GM23338 (cell line): ENCODE measurements at regions not wholly inside any gene's neighbourhood (a gene's known extent, or its start where the extent isn't known, plus 50 kb on each side); places are given as distances from the start of the nearest gene placed in this dataset.

Experiments used
- ATAC-seq: fragments of 200-7000 bp; cut with Tn5 transposase; 3 replicates; pipeline ENCODE4 v1.9.1; 2020
- DNase-seq: peaks from one replicate; pipeline ENCODE4 v3.0.0-alpha.2; 2015; ENCODE audit warnings: low spot score
- H2AFZ ChIP-seq: fragments of 200-600 bp; sonication (generic); 2 replicates; pipeline ENCODE4 v1.8.0; 2016; ENCODE audit warnings: antibody characterized with exemption, mild to moderate bottlenecking, moderate library complexity
- H3F3A ChIP-seq: fragments of 200-600 bp; sonication (generic); replicated peaks from 2 replicates; pipeline ENCODE4 v1.8.0; 2017; ENCODE audit warnings: antibody characterized with exemption, mixed run types, low read depth
- H3K27ac ChIP-seq: fragments of 200-600 bp; sonication (generic); 2 replicates; pipeline ENCODE4 v1.6.1; 2016; ENCODE audit warnings: low read depth
- H3K27me3 ChIP-seq: fragments of 200-600 bp; sonication (generic); 2 replicates; pipeline ENCODE4 v1.8.0; 2016; ENCODE audit warnings: mild to moderate bottlenecking, mixed run types, moderate library complexity; ENCODE audit not compliant: insufficient read depth
- H3K36me3 ChIP-seq: fragments of 200-600 bp; sonication (generic); 2 replicates; pipeline ENCODE4 v1.8.0; 2016; ENCODE audit warnings: mild to moderate bottlenecking; ENCODE audit not compliant: insufficient read depth
- H3K4me1 ChIP-seq: fragments of 200-600 bp; sonication (generic); 2 replicates; pipeline ENCODE4 v1.8.0; 2016; ENCODE audit warnings: mild to moderate bottlenecking, moderate library complexity; ENCODE audit not compliant: insufficient read depth
- H3K4me2 ChIP-seq: fragments of 200-600 bp; sonication (generic); 2 replicates; pipeline ENCODE4 v1.7.1; 2017; ENCODE audit warnings: mixed run types
- H3K4me3 ChIP-seq: fragments of 200-600 bp; sonication (generic); 2 replicates; pipeline ENCODE4 v1.6.1; 2016; ENCODE audit warnings: mixed run types
- H3K79me2 ChIP-seq: fragments of 200-600 bp; sonication (generic); replicated peaks from 2 replicates; pipeline ENCODE4 v1.8.0; 2017; ENCODE audit warnings: mild to moderate bottlenecking; ENCODE audit not compliant: insufficient read depth
- H3K9me2 ChIP-seq: fragments of 200-600 bp; sonication (generic); 2 replicates; pipeline ENCODE4 v1.8.0; 2017; ENCODE audit not compliant: insufficient read depth
- H4K20me1 ChIP-seq: fragments of 200-600 bp; sonication (generic); replicated peaks from 2 replicates; pipeline ENCODE4 v1.8.0; 2017; ENCODE audit warnings: mild to moderate bottlenecking; ENCODE audit not compliant: insufficient read depth
- H3K27ac Mint-ChIP-seq: 2 replicates; pipeline ENCODE4 v1.8.0; 2020; ENCODE audit warnings: inconsistent platforms, mild to moderate bottlenecking, moderate library complexity, mixed read lengths
- H3K27me3 Mint-ChIP-seq: 3 replicates; pipeline ENCODE4 v1.8.0; 2022; ENCODE audit warnings: low read depth, mild to moderate bottlenecking, moderate library complexity, mixed read lengths, inconsistent platforms; ENCODE audit not compliant: insufficient read depth, poor library complexity
- H3K36me3 Mint-ChIP-seq: 3 replicates; pipeline ENCODE4 v1.8.0; 2021; ENCODE audit warnings: low read depth, mild to moderate bottlenecking, inconsistent platforms, moderate library complexity, mixed read lengths
- H3K4me1 Mint-ChIP-seq: 3 replicates; pipeline ENCODE4 v1.8.0; 2020; ENCODE audit warnings: mild to moderate bottlenecking, inconsistent platforms, mixed read lengths
- H3K4me3 Mint-ChIP-seq: 3 replicates; pipeline ENCODE4 v1.8.0; 2021; ENCODE audit warnings: moderate library complexity, mild to moderate bottlenecking, inconsistent platforms, mixed read lengths
- H3K9me3 Mint-ChIP-seq: 3 replicates; pipeline ENCODE4 v1.8.0; 2020; ENCODE audit warnings: moderate library complexity, mild to moderate bottlenecking, inconsistent platforms, mixed read lengths
- CREB1 ChIP-seq: fragments of 250-450 bp; sonication (Bioruptor Pico); IDR thresholded peaks from 2 replicates; pipeline ENCODE4 v1.5.0; 2020; ENCODE audit warnings: low read depth, mild to moderate bottlenecking, moderate library complexity
- EZH2 ChIP-seq: fragments of 200-600 bp; sonication (generic); IDR thresholded peaks from one replicate; pipeline ENCODE4 v1.8.0; 2017; ENCODE audit warnings: antibody characterized with exemption, mild to moderate bottlenecking, low read depth; ENCODE audit not compliant: unreplicated experiment
- EZH2phosphoT487 ChIP-seq: fragments of 200-600 bp; sonication (generic); IDR thresholded peaks from one replicate; pipeline ENCODE4 v1.8.1; 2018; ENCODE audit warnings: antibody characterized with exemption; ENCODE audit not compliant: unreplicated experiment
- JUNB ChIP-seq: IDR thresholded peaks from one replicate; pipeline ENCODE4 v1.6.1; 2016; ENCODE audit warnings: antibody characterized with exemption; ENCODE audit not compliant: unreplicated experiment
- NANOG ChIP-seq: IDR thresholded peaks from 2 replicates; pipeline ENCODE4 v1.6.1; 2016; ENCODE audit warnings: antibody characterized with exemption, borderline replicate concordance
- POLR2AphosphoS5 ChIP-seq: IDR thresholded peaks from 2 replicates; pipeline ENCODE4 v1.6.1; 2016; ENCODE audit warnings: antibody characterized with exemption, low read depth
- STAT1 ChIP-seq: IDR thresholded peaks from one replicate; pipeline ENCODE4 v1.6.1; 2016; ENCODE audit warnings: antibody characterized with exemption; ENCODE audit not compliant: unreplicated experiment
- ZNF114 ChIP-seq: fragments of 250-450 bp; sonication (Bioruptor Pico); IDR thresholded peaks from 2 replicates; pipeline ENCODE4 v1.5.0; 2020; ENCODE audit warnings: mild to moderate bottlenecking, moderate library complexity
- ZNF331 ChIP-seq: fragments of 250-450 bp; sonication (Bioruptor Pico); IDR thresholded peaks from 2 replicates; pipeline ENCODE4 v1.5.0; 2020; ENCODE audit warnings: low read depth, mild to moderate bottlenecking, moderate library complexity
- TF ChIP-seq, protein P1 (sequence below), 2 experiments: fragments of 200-600 bp in 1 of 2; sonication (generic) in 1 of 2; conservative IDR thresholded peaks; 2 replicates each; pipeline versions ENCODE4 v1.5.1 to v1.6.1; 2016 to 2017; ENCODE audit warnings: antibody characterized with exemption in 2 of 2, low read depth in 2 of 2, mild to moderate bottlenecking in 2 of 2, moderate library complexity in 1 of 2
- TF ChIP-seq, protein P2 (sequence below): IDR thresholded peaks from one replicate; pipeline ENCODE4 v1.6.1; 2018; ENCODE audit warnings: antibody characterized with exemption; ENCODE audit not compliant: unreplicated experiment

DNA sequence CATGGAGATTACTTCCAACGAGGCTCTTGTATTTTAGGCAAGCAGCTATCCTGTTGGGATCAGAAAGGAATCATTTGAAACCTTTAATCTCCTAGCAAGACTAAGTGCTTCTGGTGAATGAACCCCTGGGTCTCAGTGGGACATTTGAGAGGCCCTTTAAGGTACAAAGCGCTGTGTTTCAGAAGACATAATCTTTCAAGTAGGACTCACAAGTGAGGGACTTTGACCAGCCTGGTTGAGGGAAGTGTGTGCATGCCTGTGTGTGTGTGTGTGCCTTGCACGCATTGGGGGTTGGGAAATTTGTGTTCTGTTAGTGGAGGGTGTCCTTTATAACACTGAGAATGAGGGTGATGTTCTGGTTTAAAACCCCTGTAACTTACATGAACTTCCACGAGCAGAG, 64.4 kb upstream of the KCNG1 start:
- no peaks in the 10 kb centered on the region for H3K36me3 Mint-ChIP-seq
- Histone ChIP-seq H3K79me2 (no peaks in the 10 kb centered on the region), H3K4me2 (no peak overlapping the region), H4K20me1 (no peaks in the 10 kb centered on the region), H3K27ac (no peak overlapping the region), H3K4me3 (no peak overlapping the region), H2AFZ (no peak overlapping the region; the same call in 1 of the 2 replicates), H3F3A (no peaks in the 10 kb centered on the region), H3K27me3 (no peaks in the 10 kb centered on the region), H3K9me2 (no peaks in the 10 kb centered on the region), H3K4me1 (peaks cover 17% of the 10 kb centered on the region), H3K36me3 (no peaks in the 10 kb centered on the region)
- H3K4me3 Mint-ChIP-seq: no peak overlapping the region
- 0 out of 2 replicates have a peak overlapping the region, but pooled peaks have one; percentile 25 for H3K27ac Mint-ChIP-seq
- no peak for ATAC-seq
- DNase-seq: no peak
- peaks cover 5% of the 10 kb centered on the region for H3K27me3 Mint-ChIP-seq
- TF ChIP-seq, protein P1, sequence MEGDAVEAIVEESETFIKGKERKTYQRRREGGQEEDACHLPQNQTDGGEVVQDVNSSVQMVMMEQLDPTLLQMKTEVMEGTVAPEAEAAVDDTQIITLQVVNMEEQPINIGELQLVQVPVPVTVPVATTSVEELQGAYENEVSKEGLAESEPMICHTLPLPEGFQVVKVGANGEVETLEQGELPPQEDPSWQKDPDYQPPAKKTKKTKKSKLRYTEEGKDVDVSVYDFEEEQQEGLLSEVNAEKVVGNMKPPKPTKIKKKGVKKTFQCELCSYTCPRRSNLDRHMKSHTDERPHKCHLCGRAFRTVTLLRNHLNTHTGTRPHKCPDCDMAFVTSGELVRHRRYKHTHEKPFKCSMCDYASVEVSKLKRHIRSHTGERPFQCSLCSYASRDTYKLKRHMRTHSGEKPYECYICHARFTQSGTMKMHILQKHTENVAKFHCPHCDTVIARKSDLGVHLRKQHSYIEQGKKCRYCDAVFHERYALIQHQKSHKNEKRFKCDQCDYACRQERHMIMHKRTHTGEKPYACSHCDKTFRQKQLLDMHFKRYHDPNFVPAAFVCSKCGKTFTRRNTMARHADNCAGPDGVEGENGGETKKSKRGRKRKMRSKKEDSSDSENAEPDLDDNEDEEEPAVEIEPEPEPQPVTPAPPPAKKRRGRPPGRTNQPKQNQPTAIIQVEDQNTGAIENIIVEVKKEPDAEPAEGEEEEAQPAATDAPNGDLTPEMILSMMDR (conservative IDR thresholded peaks at IDR 0.05; ENCODE audit: low read depth in 2 of 2): no peak
- no peak for TF ChIP-seq JUNB
- no peak for TF ChIP-seq POLR2AphosphoS5
- no peak for TF ChIP-seq ZNF114 (CRISPR knock-in tag)
- TF ChIP-seq, protein P2, sequence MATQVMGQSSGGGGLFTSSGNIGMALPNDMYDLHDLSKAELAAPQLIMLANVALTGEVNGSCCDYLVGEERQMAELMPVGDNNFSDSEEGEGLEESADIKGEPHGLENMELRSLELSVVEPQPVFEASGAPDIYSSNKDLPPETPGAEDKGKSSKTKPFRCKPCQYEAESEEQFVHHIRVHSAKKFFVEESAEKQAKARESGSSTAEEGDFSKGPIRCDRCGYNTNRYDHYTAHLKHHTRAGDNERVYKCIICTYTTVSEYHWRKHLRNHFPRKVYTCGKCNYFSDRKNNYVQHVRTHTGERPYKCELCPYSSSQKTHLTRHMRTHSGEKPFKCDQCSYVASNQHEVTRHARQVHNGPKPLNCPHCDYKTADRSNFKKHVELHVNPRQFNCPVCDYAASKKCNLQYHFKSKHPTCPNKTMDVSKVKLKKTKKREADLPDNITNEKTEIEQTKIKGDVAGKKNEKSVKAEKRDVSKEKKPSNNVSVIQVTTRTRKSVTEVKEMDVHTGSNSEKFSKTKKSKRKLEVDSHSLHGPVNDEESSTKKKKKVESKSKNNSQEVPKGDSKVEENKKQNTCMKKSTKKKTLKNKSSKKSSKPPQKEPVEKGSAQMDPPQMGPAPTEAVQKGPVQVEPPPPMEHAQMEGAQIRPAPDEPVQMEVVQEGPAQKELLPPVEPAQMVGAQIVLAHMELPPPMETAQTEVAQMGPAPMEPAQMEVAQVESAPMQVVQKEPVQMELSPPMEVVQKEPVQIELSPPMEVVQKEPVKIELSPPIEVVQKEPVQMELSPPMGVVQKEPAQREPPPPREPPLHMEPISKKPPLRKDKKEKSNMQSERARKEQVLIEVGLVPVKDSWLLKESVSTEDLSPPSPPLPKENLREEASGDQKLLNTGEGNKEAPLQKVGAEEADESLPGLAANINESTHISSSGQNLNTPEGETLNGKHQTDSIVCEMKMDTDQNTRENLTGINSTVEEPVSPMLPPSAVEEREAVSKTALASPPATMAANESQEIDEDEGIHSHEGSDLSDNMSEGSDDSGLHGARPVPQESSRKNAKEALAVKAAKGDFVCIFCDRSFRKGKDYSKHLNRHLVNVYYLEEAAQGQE: no peak
- TF ChIP-seq STAT1: no peak
- no peak for TF ChIP-seq ZNF331 (CRISPR knock-in tag)
- no peak for TF ChIP-seq EZH2
- TF ChIP-seq NANOG: no peak
- no peak for TF ChIP-seq CREB1
- no peak for TF ChIP-seq EZH2phosphoT487
- no peaks in the 10 kb centered on the region; the same call in 2 of the 3 replicates for H3K9me3 Mint-ChIP-seq
- peaks cover 29% of the 10 kb centered on the region for H3K4me1 Mint-ChIP-seq

DNA sequence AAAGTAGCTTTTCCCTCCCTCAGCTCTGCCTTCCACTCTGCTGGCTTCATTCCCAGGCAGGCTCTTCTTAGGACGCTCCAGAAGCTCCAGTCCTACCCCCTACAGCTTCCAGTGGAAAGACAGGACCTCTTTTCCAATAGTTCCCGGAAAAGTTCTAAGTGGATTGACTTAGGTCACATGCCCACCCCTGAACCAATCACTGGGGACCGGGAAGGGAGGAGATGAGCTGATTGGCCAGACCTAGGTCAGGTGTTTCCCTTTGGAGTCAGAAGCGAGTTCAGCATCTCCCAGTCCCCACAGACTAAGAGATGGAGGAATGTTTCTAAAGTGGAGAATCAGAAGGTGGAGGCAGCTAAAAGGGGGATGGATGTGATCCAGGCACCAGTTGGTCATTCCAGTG, 62.9 kb upstream of the KCNG1 start:
- Histone ChIP-seq H3K4me1 (0 out of 2 replicates have a peak, but pooled peaks cover 5% of the 10 kb centered on the region), H3K4me2 (no peak overlapping the region), H2AFZ (no peak overlapping the region), H3K27me3 (no peaks in the 10 kb centered on the region), H3K27ac (no peak overlapping the region), H3K79me2 (no peaks in the 10 kb centered on the region), H3K9me2 (no peaks in the 10 kb centered on the region), H3F3A (no peaks in the 10 kb centered on the region), H4K20me1 (no peaks in the 10 kb centered on the region), H3K36me3 (no peaks in the 10 kb centered on the region), H3K4me3 (no peak overlapping the region)
- Mint-ChIP-seq H3K9me3 (no peaks in the 10 kb centered on the region; the same call in 2 of the 3 replicates), H3K36me3 (no peaks in the 10 kb centered on the region), H3K4me1 (peaks cover 15% of the 10 kb centered on the region), H3K4me3 (no peak overlapping the region), H3K27ac (no peak overlapping the region), H3K27me3 (peaks cover 3% of the 10 kb centered on the region)
- no peak for TF ChIP-seq EZH2
- TF ChIP-seq, protein P1 (conservative IDR thresholded peaks at IDR 0.05; ENCODE audit: low read depth in 2 of 2): no peak
- no peak for TF ChIP-seq NANOG
- no peak for ATAC-seq
- no peak for DNase-seq
